ENCODE measurements at regions not wholly inside any gene's neighbourhood (a gene's known extent, or its start where the extent isn't known, plus 50 kb on each side); places are given as distances from the start of the nearest gene placed in this dataset.

GRCh38 chrX:45980726-45981125, 564.5 kb downstream of the ZNF674 start:
- no peak for DNase-seq

DNA sequence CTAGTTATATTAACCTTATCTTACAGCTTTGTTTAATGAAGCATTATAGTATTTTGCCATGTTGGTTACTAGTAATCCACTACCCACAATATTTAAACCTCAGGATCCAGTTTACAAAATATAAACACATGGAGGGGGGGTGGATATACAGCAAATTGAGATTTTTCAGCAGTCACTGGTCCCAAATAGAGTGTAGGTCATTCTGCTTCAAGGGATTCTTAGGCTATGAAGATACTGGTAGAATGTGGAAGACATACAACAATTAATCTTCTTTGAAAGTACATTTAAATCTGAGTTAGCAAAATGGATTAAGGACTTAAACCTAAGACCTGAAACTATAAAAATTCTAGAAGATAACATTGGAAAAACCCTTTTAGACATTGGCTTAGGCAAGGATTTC, 569.6 kb downstream of the ZNF674 start:
- DNase-seq: no peak

DNA sequence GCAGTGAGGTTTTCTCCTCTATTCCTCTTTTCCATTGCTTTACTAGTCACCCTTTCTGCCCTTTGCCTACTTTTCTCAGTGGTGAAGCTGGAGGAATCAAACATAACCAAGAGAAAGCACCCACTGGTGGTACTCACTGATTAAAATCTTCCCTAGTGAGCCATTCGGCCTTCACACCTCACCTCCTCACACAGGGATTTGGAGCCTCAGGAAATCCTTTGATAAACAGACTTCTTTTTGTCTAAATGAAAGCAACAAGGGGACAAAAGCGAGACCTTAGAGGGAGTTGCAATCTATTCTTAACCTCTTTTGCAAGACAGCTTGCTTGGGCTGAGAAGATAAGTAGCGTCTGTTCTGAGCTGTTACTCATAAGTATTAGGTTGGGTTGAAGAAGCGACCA, 572.6 kb downstream of the ZNF674 start:
- DNase-seq: no peak

DNA sequence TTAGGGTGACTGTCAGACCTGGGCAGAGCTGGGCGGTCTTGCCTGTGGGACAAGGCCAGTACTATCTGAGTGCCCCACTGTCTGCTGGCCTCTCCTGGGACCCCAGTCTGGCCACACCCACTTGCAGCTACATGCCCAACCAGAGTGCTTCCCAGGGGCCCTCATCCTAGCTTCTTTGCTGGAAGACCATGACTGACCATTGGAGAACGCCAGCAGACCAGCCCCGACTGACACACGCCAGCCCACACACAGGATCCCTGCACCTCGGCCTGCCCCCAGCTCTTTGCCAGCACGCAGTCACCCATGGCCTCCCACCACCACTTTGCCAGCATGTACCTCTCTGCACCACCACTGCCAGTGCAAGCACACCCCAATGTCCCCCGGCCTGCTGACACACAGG, 585.7 kb downstream of the ZNF674 start:
- DNase-seq: no peak

DNA sequence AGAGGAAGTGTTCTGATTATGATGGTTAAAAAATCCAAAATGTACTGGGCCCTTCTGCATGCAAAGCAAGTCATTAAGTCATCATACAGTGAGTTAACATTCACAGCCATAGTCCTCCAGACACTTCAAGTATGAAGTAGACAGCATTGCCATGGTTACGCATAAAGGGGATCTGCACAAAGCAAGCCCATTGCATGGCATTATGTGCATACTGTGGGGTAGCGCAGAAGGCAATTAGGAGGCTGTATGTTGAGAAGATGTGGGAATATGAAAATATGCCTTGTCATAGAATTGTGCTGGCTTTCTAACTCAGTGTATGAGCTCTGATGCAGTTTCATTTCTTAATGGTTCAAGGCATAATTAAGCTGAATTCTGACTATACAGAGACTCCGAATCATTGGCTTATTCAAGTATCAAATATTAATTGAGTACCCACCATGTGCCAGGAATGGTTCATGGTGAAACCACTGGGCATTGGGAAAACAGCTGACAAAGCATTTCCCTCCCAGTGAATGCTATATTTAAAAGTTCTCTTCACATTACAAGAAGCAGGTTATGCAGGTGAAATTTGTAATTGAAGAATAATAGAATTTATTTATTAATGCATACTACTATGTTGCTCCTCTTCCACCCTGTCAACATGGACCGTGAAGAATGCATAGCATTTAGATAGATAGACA, 588.9 kb downstream of the ZNF674 start:
- DNase-seq: no peak

GRCh38 chrX:45955661-45956060, 589.6 kb downstream of the ZNF674 start:
- no peak for DNase-seq

GRCh38 chrX:45954026-45954425, 591.2 kb downstream of the ZNF674 start:
- no peak for DNase-seq

DNA sequence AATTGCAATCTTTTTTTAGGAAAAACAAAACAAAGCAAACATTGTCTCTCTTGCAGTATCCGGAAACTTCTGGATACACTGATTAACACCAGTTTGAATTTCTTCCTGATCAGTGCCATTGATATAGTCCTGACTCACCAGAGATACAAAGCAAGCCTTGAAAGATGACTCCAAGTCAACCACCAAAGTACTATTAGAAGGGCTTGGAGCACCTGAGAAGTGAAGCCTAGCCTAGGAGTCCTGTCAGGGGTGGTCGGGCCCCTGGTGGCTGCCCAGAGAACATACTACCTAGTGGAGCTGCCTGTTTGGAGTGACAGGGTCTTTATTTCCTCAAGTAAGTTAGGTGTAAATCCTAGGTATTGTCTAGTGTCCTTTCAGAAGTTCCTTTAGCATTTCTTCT, 593.2 kb downstream of the ZNF674 start:
- DNase-seq: no peak

DNA sequence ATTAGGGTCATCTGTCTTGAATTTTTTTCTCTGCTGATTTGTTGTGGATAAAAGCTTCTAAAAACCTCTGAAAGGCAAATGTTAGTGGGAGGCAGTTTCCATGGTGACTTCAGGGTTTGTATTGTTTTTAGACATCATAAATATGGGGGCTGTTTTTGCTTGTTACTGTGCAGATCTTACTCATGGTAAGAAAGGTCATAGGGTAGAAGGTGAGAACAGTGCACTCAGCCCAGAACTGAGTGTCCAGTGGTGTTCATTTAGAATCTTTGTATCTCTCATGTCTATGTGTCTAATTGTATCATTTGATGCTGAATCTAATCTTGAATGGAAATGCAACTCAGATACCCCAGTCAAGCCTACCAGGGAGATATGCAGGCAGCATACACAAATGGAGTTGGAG, 609.8 kb downstream of the ZNF674 start:
- no peak for DNase-seq

- no peak for DNase-seq
These were observed 632.9 kb downstream of the ZNF674 start for GRCh38 chrX:45912316-45912715.

- no peak for DNase-seq
These were observed 637.4 kb downstream of the ZNF674 start for GRCh38 chrX:45907786-45908185.

DNA sequence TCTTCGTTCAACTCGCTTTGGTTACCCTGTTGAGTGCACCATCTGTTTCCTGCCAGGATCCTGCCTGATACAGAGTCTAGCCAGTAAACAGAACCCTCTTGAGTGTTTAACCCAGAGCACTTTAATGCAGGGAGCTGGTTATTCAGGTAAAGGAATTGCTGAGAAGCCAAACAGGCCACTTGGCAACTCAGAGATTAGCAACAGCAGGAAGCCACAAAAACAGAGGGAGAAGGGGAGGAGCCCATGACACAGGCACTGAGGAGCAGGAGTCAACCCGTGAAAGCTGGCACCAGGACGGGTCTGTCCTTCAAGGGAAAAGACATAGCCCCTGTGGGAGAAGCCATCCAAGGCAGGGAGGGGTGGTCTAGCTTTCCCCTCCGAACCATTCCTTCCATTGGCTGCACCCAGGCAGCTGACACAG, 641.4 kb downstream of the ZNF674 start:
- no peak for DNase-seq

DNA sequence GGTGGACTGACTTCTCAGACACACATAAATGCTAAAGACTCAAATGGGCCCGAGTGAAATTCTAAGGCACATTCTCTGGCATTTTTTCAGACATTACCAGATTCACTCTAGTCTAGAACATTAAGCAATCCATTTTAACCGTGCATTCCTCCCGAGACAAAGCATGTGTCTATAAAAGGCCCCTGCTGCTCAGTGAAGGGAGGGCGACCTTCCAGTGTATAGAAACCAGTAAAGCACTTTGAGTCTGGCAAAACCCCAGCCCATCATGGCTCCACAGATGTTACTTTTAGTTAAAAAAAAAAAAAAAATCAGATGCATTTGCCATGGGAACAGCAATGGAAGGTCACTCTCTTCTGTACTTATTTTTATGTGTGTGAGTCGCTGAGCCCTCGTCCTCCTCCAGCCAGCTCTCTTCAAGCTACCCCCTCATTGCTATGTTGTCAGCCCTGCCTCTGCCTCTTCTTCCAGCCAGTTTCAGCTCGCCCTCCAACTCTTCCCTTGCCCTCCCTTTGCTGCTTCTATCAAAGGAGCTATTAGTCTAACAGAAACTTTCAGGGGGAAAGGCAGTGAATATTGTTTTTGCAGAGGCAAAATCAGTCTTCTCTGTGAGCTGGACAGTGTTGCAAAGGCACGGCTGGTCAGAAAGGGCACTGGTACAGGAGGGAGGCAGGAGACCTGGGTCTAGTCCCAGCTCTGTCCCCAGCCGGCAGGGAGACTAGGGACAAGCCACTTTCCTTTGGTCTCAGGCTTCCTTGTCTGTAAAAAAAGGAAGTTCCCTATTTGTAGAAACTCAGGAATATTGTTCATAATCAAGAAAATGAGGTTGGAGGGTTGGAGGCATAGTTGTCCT, 644.2 kb downstream of the ZNF674 start:
- DNase-seq: no peak

- DNase-seq: no peak
These were observed 650.2 kb downstream of the ZNF674 start for GRCh38 chrX:45894864-45895645.

GRCh38 chrX:45889471-45889870, 655.8 kb downstream of the ZNF674 start:
- DNase-seq: no peak

- no peak for DNase-seq
These were observed 656.7 kb downstream of the ZNF674 start for GRCh38 chrX:45888518-45888917.

DNA sequence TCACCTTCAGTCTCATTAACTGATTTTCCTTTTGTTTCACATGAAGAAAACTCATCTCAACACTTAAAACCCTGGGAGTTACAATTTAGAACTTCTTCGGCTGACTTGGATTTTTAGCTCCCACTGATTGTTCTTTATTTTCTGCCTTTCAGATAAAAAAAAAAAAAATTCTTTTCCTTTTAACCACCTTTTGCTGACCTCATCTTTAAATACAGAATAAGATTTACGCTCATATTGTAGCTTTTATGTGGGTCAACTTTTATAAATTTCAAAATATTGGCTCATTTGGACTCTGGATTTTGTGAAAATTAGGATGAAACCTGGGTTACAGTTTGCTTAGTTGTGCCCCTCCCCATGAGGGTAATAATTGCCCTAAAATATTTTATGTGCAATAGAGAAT, 659.3 kb downstream of the ZNF674 start:
- no peak for DNase-seq

DNA sequence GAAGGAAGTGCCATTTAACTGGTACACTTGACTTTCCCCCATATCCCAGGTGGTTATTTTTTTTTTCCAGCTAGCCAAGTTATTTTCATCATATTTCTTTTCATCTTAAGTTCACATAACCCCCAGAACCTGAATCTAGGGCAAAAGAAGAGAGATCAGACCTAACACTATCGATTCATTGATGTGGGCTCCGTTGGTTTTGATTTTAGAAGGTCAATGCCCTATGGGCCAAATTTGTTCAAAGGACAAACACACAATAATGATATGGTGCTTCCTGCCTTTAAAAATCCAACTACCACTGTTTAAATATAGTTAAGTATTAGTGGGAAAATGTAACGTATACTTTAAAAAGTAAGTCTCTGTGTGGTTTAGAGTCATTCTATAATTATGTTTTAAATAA, 665.7 kb downstream of the ZNF674 start:
- no peak for DNase-seq

- DNase-seq: no peak
These were observed 669.0 kb downstream of the ZNF674 start for GRCh38 chrX:45876206-45876605.

DNA sequence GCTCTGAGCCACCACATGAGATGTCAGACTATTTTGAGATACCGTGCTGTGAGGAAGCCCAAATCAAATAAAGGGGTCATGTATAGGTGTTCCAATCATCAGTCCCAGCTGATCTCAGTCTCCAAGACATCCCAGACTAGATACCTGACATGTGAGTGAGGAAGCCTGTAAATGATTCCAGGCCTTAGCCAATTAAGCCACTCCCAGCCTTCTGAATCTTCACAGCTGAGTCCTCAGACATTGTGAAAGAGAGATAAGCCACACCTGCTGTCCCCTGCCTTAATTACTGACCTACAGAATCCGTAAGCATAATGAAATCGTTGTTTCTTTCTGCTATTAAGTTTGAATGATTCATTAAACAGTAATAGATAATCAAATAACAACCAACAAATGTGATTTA, 671.4 kb downstream of the ZNF674 start:
- no peak for DNase-seq

DNA sequence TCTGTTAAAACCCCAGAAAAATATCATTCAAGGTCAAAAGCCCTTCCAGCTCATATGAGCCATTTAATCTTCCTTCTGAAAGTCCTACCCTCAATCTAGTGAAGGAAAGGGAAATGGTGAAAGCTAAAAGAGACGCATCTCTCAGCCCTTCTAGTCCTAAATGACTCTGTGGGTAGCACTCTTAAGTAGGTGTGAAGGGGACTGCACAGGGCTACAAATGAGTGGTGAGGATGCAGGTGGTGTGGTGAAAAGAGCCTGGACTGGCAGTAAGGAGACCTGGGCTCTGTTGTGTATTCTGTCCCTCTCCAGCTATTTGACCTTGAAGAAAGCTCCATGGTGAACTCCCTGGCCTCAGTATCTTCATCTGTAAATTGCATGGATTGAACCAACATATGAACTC, 671.8 kb upstream of the DIPK2B start:
- DNase-seq: no peak

- no peak for DNase-seq
These were observed 667.7 kb upstream of the DIPK2B start for GRCh38 chrX:45868425-45868824.

DNA sequence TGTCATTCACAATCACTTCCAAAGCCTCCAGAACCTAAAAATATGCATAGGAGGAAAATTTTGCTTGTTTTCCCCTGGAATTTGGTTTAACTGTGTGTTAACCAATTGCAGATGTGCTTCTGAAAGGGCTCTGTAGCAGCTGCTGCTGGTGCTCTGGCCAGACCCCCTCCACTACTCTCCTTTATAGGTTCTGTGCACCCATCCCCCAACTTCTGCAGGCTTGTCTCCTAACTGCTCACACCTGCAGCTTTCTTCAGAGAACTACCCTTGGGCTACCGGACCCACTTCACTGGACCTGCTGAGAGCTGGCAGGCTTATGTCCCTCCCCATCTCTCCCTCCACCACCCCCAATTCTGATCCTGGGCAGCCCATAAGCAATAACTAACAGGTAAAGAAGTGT, 662.1 kb upstream of the DIPK2B start:
- DNase-seq: no peak

- no peak for DNase-seq
These were observed 659.8 kb upstream of the DIPK2B start for GRCh38 chrX:45860450-45860849.

Measured in activated CD4-positive, alpha-beta T cell treated with anti-CD3 and anti-CD28 coated beads, Interleukin-2, amount 50 U/mL, for 1 hour (primary cell).